ENCODE measurements at regions not wholly inside any gene's neighbourhood (a gene's known extent, or its start where the extent isn't known, plus 50 kb on each side); places are given as distances from the start of the nearest gene placed in this dataset.
"Not testable (repeated sequence)": the region's sequence is repeated elsewhere in the genome, so short reads cannot be mapped to it uniquely, and the experiment has no call there.

GRCh38 chr6:139747154-139747553 is 372.7 kb upstream of the CITED2 start:
- Mint-ChIP-seq H3K36me3 (ENCODE audit: low read depth) (no peaks in the 10 kb centered on the region), H3K27ac (no peak overlapping the region), H3K4me3 (no peak overlapping the region), H3K27me3 (ENCODE audit: insufficient read depth) (peaks cover 12% of the 10 kb centered on the region), H3K9me3 (no peaks in the 10 kb centered on the region), H3K4me1 (ENCODE audit: low read depth) (no peaks in the 10 kb centered on the region)
- no peak for DNase-seq (ENCODE audit: low spot score)
- intact Hi-C loops (cut with micrococcal nuclease): no loop called here

- Mint-ChIP-seq H3K4me3 (no peak overlapping the region), H3K9me3 (no peaks in the 10 kb centered on the region)
Measured at GRCh38 chr6:139744891-139745290, 370.4 kb upstream of the CITED2 start.

GRCh38 chr6:139743664-139744437 is 369.4 kb upstream of the CITED2 start:
- Mint-ChIP-seq H3K9me3 (no peaks in the 10 kb centered on the region), H3K4me3 (no peak overlapping the region), H3K27me3 (ENCODE audit: insufficient read depth) (peaks cover 6% of the 10 kb centered on the region), H3K27ac (no peak overlapping the region), H3K4me1 (ENCODE audit: low read depth) (no peaks in the 10 kb centered on the region), H3K36me3 (ENCODE audit: low read depth) (no peaks in the 10 kb centered on the region)
- DNase-seq (ENCODE audit: low spot score): no peak
- intact Hi-C loops (cut with micrococcal nuclease): no loop called here

More at GRCh38 chr6:139744891-139745290, 370.4 kb upstream of the CITED2 start:
- intact Hi-C loops (cut with micrococcal nuclease): no loop called here
- no peaks in the 10 kb centered on the region for H3K4me1 Mint-ChIP-seq (ENCODE audit: low read depth)
- H3K27ac Mint-ChIP-seq: no peak overlapping the region
- H3K36me3 Mint-ChIP-seq (ENCODE audit: low read depth): no peaks in the 10 kb centered on the region
- no peak for DNase-seq (ENCODE audit: low spot score)
- peaks cover 9% of the 10 kb centered on the region for H3K27me3 Mint-ChIP-seq (ENCODE audit: insufficient read depth)

- no peak overlapping the region for H3K4me3 Mint-ChIP-seq
- H3K27me3 Mint-ChIP-seq (ENCODE audit: insufficient read depth): peaks cover 6% of the 10 kb centered on the region
- no peak for DNase-seq (ENCODE audit: low spot score)
- H3K27ac Mint-ChIP-seq: no peak overlapping the region
- no peaks in the 10 kb centered on the region for H3K9me3 Mint-ChIP-seq
- no peaks in the 10 kb centered on the region for H3K36me3 Mint-ChIP-seq (ENCODE audit: low read depth)
- intact Hi-C loops (cut with micrococcal nuclease): no loop called here
- no peaks in the 10 kb centered on the region for H3K4me1 Mint-ChIP-seq (ENCODE audit: low read depth)
Measured at GRCh38 chr6:139742671-139743070, 368.2 kb upstream of the CITED2 start.

GRCh38 chr6:139738801-139739455 is 364.5 kb upstream of the CITED2 start:
- Mint-ChIP-seq H3K27ac (no peak overlapping the region), H3K4me1 (ENCODE audit: low read depth) (no peaks in the 10 kb centered on the region), H3K27me3 (ENCODE audit: insufficient read depth) (peaks cover 6% of the 10 kb centered on the region), H3K4me3 (no peak overlapping the region), H3K9me3 (no peaks in the 10 kb centered on the region), H3K36me3 (ENCODE audit: low read depth) (no peaks in the 10 kb centered on the region)
- intact Hi-C loops (cut with micrococcal nuclease): no loop called here
- no peak for DNase-seq (ENCODE audit: low spot score)

- peaks cover 4% of the 10 kb centered on the region for H3K27me3 Mint-ChIP-seq (ENCODE audit: insufficient read depth)
- H3K27ac Mint-ChIP-seq: no peak overlapping the region
- no peak for DNase-seq (ENCODE audit: low spot score)
- intact Hi-C loops (cut with micrococcal nuclease): no loop called here
- H3K4me1 Mint-ChIP-seq (ENCODE audit: low read depth): no peaks in the 10 kb centered on the region
- H3K36me3 Mint-ChIP-seq (ENCODE audit: low read depth): no peaks in the 10 kb centered on the region
- no peaks in the 10 kb centered on the region for H3K9me3 Mint-ChIP-seq
- H3K4me3 Mint-ChIP-seq: no peak overlapping the region
Measured at GRCh38 chr6:139736325-139736906, 362.0 kb upstream of the CITED2 start.

- Mint-ChIP-seq H3K9me3 (no peaks in the 10 kb centered on the region), H3K27ac (no peak overlapping the region), H3K27me3 (ENCODE audit: insufficient read depth) (peaks cover 4% of the 10 kb centered on the region), H3K36me3 (ENCODE audit: low read depth) (no peaks in the 10 kb centered on the region), H3K4me3 (no peak overlapping the region), H3K4me1 (ENCODE audit: low read depth) (no peaks in the 10 kb centered on the region)
- intact Hi-C loops (cut with micrococcal nuclease): no loop called here
- no peak for DNase-seq (ENCODE audit: low spot score)
Measured at GRCh38 chr6:139732451-139732850, 358.0 kb upstream of the CITED2 start.

- Mint-ChIP-seq H3K27me3 (ENCODE audit: insufficient read depth) (peaks cover 4% of the 10 kb centered on the region), H3K36me3 (ENCODE audit: low read depth) (no peaks in the 10 kb centered on the region), H3K9me3 (no peaks in the 10 kb centered on the region), H3K4me3 (no peak overlapping the region), H3K4me1 (ENCODE audit: low read depth) (no peaks in the 10 kb centered on the region), H3K27ac (no peak overlapping the region)
- intact Hi-C loops (cut with micrococcal nuclease): no loop called here
- no peak for DNase-seq (ENCODE audit: low spot score)
Measured at GRCh38 chr6:139730340-139730974, 356.0 kb upstream of the CITED2 start.

- H3K4me3 Mint-ChIP-seq: no peak overlapping the region
- no peaks in the 10 kb centered on the region for H3K4me1 Mint-ChIP-seq (ENCODE audit: low read depth)
- no peak overlapping the region for H3K27ac Mint-ChIP-seq
- no peaks in the 10 kb centered on the region for H3K27me3 Mint-ChIP-seq (ENCODE audit: insufficient read depth)
- H3K9me3 Mint-ChIP-seq: no peaks in the 10 kb centered on the region
- H3K36me3 Mint-ChIP-seq (ENCODE audit: low read depth): no peaks in the 10 kb centered on the region
- no peak for DNase-seq (ENCODE audit: low spot score)
- intact Hi-C loops (cut with micrococcal nuclease): no loop called here
Measured at GRCh38 chr6:139728876-139729427, 354.5 kb upstream of the CITED2 start.

GRCh38 chr6:139726272-139726671 is 351.8 kb upstream of the CITED2 start:
- DNase-seq (ENCODE audit: low spot score); intact Hi-C loops (cut with micrococcal nuclease); H3K4me3 Mint-ChIP-seq; H3K9me3 Mint-ChIP-seq; H3K4me1 Mint-ChIP-seq (ENCODE audit: low read depth); H3K36me3 Mint-ChIP-seq (ENCODE audit: low read depth); H3K27me3 Mint-ChIP-seq (ENCODE audit: insufficient read depth); H3K27ac Mint-ChIP-seq: not testable (repeated sequence)

GRCh38 chr6:139722530-139722929 is 348.1 kb upstream of the CITED2 start:
- Mint-ChIP-seq H3K9me3 (no peaks in the 10 kb centered on the region), H3K27ac (no peak overlapping the region), H3K36me3 (ENCODE audit: low read depth) (no peaks in the 10 kb centered on the region), H3K4me3 (no peak overlapping the region), H3K4me1 (ENCODE audit: low read depth) (no peaks in the 10 kb centered on the region), H3K27me3 (ENCODE audit: insufficient read depth) (peaks cover 14% of the 10 kb centered on the region)
- intact Hi-C loops (cut with micrococcal nuclease): no loop called here
- DNase-seq (ENCODE audit: low spot score): no peak

GRCh38 chr6:139721954-139722353 is 347.5 kb upstream of the CITED2 start:
- H3K27me3 Mint-ChIP-seq (ENCODE audit: insufficient read depth): peaks cover 14% of the 10 kb centered on the region
- H3K36me3 Mint-ChIP-seq (ENCODE audit: low read depth): no peaks in the 10 kb centered on the region
- no peak for DNase-seq (ENCODE audit: low spot score)
- H3K27ac Mint-ChIP-seq: no peak overlapping the region
- no peaks in the 10 kb centered on the region for H3K9me3 Mint-ChIP-seq
- no peak overlapping the region for H3K4me3 Mint-ChIP-seq
- intact Hi-C loops (cut with micrococcal nuclease): no loop called here
- no peaks in the 10 kb centered on the region for H3K4me1 Mint-ChIP-seq (ENCODE audit: low read depth)

All from activated T-helper 1 cell treated with anti-CD3 and anti-CD28 coated beads, Interleukin-12 subunit alpha, Interleukin-12 subunit beta, Interleukin-2, Interleukin-4 antibody, amounts not matched to agents 30 ng/mL and 10 ng/mL and 1 ng/mL, durations not matched to agents 14 hours and 24 hours and 36 hours (primary cell).